GM19452 (cell line): ENCODE measurements at regions not wholly inside any gene's neighbourhood (a gene's known extent, or its start where the extent isn't known, plus 50 kb on each side); places are given as distances from the start of the nearest gene placed in this dataset.

Experiments
- ATAC-seq: cut with Tn5 transposase; IDR thresholded peaks from one replicate; pipeline ENCODE4 v1.9.1; 2021; ENCODE audit not compliant: unreplicated experiment

- no peak for ATAC-seq
These were observed 257.1 kb downstream of the BCL11A start for GRCh38 chr2:60296219-60296955.

- no peak for ATAC-seq
These were observed 257.9 kb downstream of the BCL11A start for GRCh38 chr2:60295636-60295962.

- no peak for ATAC-seq
These were observed 258.4 kb downstream of the BCL11A start for GRCh38 chr2:60294901-60295635.

GRCh38 chr2:60292242-60292641 lies 261.2 kb downstream of the BCL11A start:
- ATAC-seq, result no peak

GRCh38 chr2:60290509-60290908 lies 262.9 kb downstream of the BCL11A start:
- no peak for ATAC-seq

GRCh38 chr2:60285626-60286316 lies 267.7 kb downstream of the BCL11A start:
- no peak for ATAC-seq

- ATAC-seq, result no peak
These were observed 269.8 kb downstream of the BCL11A start for GRCh38 chr2:60283626-60284025.

- ATAC-seq, result no peak
These were observed 270.6 kb downstream of the BCL11A start for GRCh38 chr2:60282886-60283285.

- no peak for ATAC-seq
These were observed 271.7 kb downstream of the BCL11A start for GRCh38 chr2:60281730-60282129.

- ATAC-seq, result no peak
These were observed 273.2 kb downstream of the BCL11A start for GRCh38 chr2:60280238-60280637.

GRCh38 chr2:60278906-60279305 lies 274.5 kb downstream of the BCL11A start:
- no peak for ATAC-seq

- ATAC-seq, result no peak
These were observed 277.5 kb downstream of the BCL11A start for GRCh38 chr2:60275958-60276357.

- no peak for ATAC-seq
These were observed 279.6 kb downstream of the BCL11A start for GRCh38 chr2:60273836-60274235.

GRCh38 chr2:60271713-60272112 lies 281.7 kb downstream of the BCL11A start:
- no peak for ATAC-seq

GRCh38 chr2:60271131-60271530 lies 282.3 kb downstream of the BCL11A start:
- ATAC-seq, result no peak

GRCh38 chr2:60268661-60269060 lies 284.8 kb downstream of the BCL11A start:
- ATAC-seq, result no peak

GRCh38 chr2:60268032-60268431 lies 285.4 kb downstream of the BCL11A start:
- no peak for ATAC-seq

GRCh38 chr2:60267122-60267521 lies 286.3 kb downstream of the BCL11A start:
- no peak for ATAC-seq

- no peak for ATAC-seq
These were observed 291.3 kb downstream of the BCL11A start for GRCh38 chr2:60262178-60262577.

GRCh38 chr2:60260639-60261296 lies 292.7 kb downstream of the BCL11A start:
- no peak for ATAC-seq

- no peak for ATAC-seq
These were observed 293.7 kb downstream of the BCL11A start for GRCh38 chr2:60259781-60260180.
